WTC11 (cell line): ENCODE measurements at regions not wholly inside any gene's neighbourhood (a gene's known extent, or its start where the extent isn't known, plus 50 kb on each side); places are given as distances from the start of the nearest gene placed in this dataset.
A peak's percentile ranks its signal among the peaks of the same experiment; 100 is the strongest.

ENCODE experiments used
- ATAC-seq: fragments of 200-7000 bp; cut with Tn5 transposase; 2 replicates; pipeline ENCODE4 v1.10.0; 2021; ENCODE audit warnings: mild to moderate bottlenecking, moderate library complexity
- CTCF ChIA-PET: fragments of 300-600 bp; sonication (Branson Sonifier 250); formaldehyde crosslinking; loops from one replicate; lab custom pipeline; 2021; ENCODE audit warnings: antibody characterized with exemption; lab: Charles Lee
- POLR2A ChIA-PET: fragments of 350-600 bp; sonication (Branson Sonifier 250); formaldehyde crosslinking; loops from one replicate; lab custom pipeline; 2021; ENCODE audit warnings: antibody characterized with exemption; lab: Charles Lee
- DNase-seq: peaks from one replicate; pipeline ENCODE4 v3.0.0; 2021; ENCODE audit warnings: low spot score
- H3K27ac Mint-ChIP-seq: 2 replicates; pipeline ENCODE4 v1.8.0; 2021; ENCODE audit warnings: mixed read lengths
- H3K27me3 Mint-ChIP-seq: 2 replicates; pipeline ENCODE4 v1.8.0; 2021; ENCODE audit warnings: low read depth, mild to moderate bottlenecking, moderate library complexity, mixed read lengths
- H3K36me3 Mint-ChIP-seq: 2 replicates; pipeline ENCODE4 v1.8.0; 2021; ENCODE audit warnings: mixed read lengths
- H3K4me1 Mint-ChIP-seq: 2 replicates; pipeline ENCODE4 v1.8.0; 2022; ENCODE audit warnings: mixed read lengths
- H3K4me3 Mint-ChIP-seq: 2 replicates; pipeline ENCODE4 v1.8.0; 2021; ENCODE audit warnings: mild to moderate bottlenecking, moderate library complexity, mixed read lengths
- H3K9me3 Mint-ChIP-seq: 2 replicates; pipeline ENCODE4 v1.8.0; 2021; ENCODE audit warnings: mixed read lengths
- CBFB ChIP-seq: sonication (generic); formaldehyde crosslinking; IDR thresholded peaks from 2 replicates; pipeline ENCODE4 v1.8.1; 2022; ENCODE audit warnings: mild to moderate bottlenecking, low read depth, missing genetic modification reagents
- CREB1 ChIP-seq: sonication (generic); formaldehyde crosslinking; IDR thresholded peaks from 2 replicates; pipeline ENCODE4 v1.8.0; 2023; ENCODE audit warnings: mild to moderate bottlenecking, missing genetic modification reagents
- CREM ChIP-seq: sonication (generic); formaldehyde crosslinking; IDR thresholded peaks from 2 replicates; pipeline ENCODE4 v1.8.1; 2022; ENCODE audit warnings: mild to moderate bottlenecking, missing genetic modification reagents, moderate library complexity
- ELF4 ChIP-seq: sonication (generic); formaldehyde crosslinking; IDR thresholded peaks from 2 replicates; pipeline ENCODE4 v1.8.1; 2022; ENCODE audit warnings: low read depth, mild to moderate bottlenecking, moderate library complexity, missing genetic modification reagents
- FOXJ3 ChIP-seq: sonication (generic); formaldehyde crosslinking; IDR thresholded peaks from 2 replicates; pipeline ENCODE4 v1.9.0; 2021; ENCODE audit warnings: missing genetic modification reagents, mild to moderate bottlenecking, borderline replicate concordance
- IRF2 ChIP-seq: sonication (generic); formaldehyde crosslinking; IDR thresholded peaks from 2 replicates; pipeline ENCODE4 v1.8.0; 2022; ENCODE audit warnings: low read depth, missing genetic modification reagents, borderline replicate concordance
- JUN ChIP-seq: sonication (generic); formaldehyde crosslinking; IDR thresholded peaks from 2 replicates; pipeline ENCODE4 v1.8.0; 2023; ENCODE audit warnings: mild to moderate bottlenecking, missing genetic modification reagents
- OVOL2 ChIP-seq: fragments of 250-450 bp; sonication (Bioruptor Pico); IDR thresholded peaks from 2 replicates; pipeline ENCODE4 v1.9.0; 2021; ENCODE audit warnings: mild to moderate bottlenecking, borderline replicate concordance
- RELA ChIP-seq: sonication (generic); formaldehyde crosslinking; IDR thresholded peaks from 2 replicates; pipeline ENCODE4 v1.8.1; 2022; ENCODE audit warnings: missing genetic modification reagents, mild to moderate bottlenecking, borderline replicate concordance
- SOX15 ChIP-seq: fragments of 250-450 bp; sonication (Bioruptor Pico); IDR thresholded peaks from 2 replicates; pipeline ENCODE4 v1.9.0; 2021; ENCODE audit warnings: mild to moderate bottlenecking
- TCF7 ChIP-seq: sonication (generic); formaldehyde crosslinking; IDR thresholded peaks from 2 replicates; pipeline ENCODE4 v1.8.0; 2022; ENCODE audit warnings: mild to moderate bottlenecking, low read depth, missing genetic modification reagents, moderate library complexity
- TF ChIP-seq, protein P1 (sequence below): sonication (generic); formaldehyde crosslinking; IDR thresholded peaks from 2 replicates; pipeline ENCODE4 v1.8.0; 2022; ENCODE audit warnings: mild to moderate bottlenecking, missing genetic modification reagents
- TF ChIP-seq, protein P2 (sequence below): sonication (generic); formaldehyde crosslinking; IDR thresholded peaks from 2 replicates; pipeline ENCODE4 v1.8.1; 2022; ENCODE audit warnings: low read depth, mild to moderate bottlenecking, moderate library complexity, missing genetic modification reagents, borderline replicate concordance
- TF ChIP-seq, protein P3 (sequence below): fragments of 250-450 bp; sonication (Bioruptor Pico); IDR thresholded peaks from 2 replicates; pipeline ENCODE4 v2.1.2; 2022; ENCODE audit warnings: mild to moderate bottlenecking, moderate library complexity
- TF ChIP-seq, protein P4 (sequence below): sonication (generic); formaldehyde crosslinking; IDR thresholded peaks from 2 replicates; pipeline ENCODE4 v1.8.1; 2023; ENCODE audit warnings: mild to moderate bottlenecking, missing genetic modification reagents, moderate library complexity
- TF ChIP-seq, protein P5 (sequence below): sonication (generic); formaldehyde crosslinking; IDR thresholded peaks from 2 replicates; pipeline ENCODE4 v1.8.0; 2023; ENCODE audit warnings: mild to moderate bottlenecking, missing genetic modification reagents
- TF ChIP-seq, protein P6 (sequence below): sonication (generic); formaldehyde crosslinking; IDR thresholded peaks from 2 replicates; pipeline ENCODE4 v1.8.1; 2023; ENCODE audit warnings: mild to moderate bottlenecking, missing genetic modification reagents
- TF ChIP-seq, protein P7 (sequence below): fragments of 200-600 bp; IDR thresholded peaks from 2 replicates; pipeline ENCODE4 v1.8.0; 2022; ENCODE audit warnings: antibody characterized with exemption
- TF ChIP-seq, protein P8 (sequence below): fragments of 250-450 bp; sonication (Bioruptor Pico); IDR thresholded peaks from 2 replicates; pipeline ENCODE4 v1.9.0; 2021; ENCODE audit warnings: moderate library complexity, mild to moderate bottlenecking, inconsistent platforms, borderline replicate concordance

DNA sequence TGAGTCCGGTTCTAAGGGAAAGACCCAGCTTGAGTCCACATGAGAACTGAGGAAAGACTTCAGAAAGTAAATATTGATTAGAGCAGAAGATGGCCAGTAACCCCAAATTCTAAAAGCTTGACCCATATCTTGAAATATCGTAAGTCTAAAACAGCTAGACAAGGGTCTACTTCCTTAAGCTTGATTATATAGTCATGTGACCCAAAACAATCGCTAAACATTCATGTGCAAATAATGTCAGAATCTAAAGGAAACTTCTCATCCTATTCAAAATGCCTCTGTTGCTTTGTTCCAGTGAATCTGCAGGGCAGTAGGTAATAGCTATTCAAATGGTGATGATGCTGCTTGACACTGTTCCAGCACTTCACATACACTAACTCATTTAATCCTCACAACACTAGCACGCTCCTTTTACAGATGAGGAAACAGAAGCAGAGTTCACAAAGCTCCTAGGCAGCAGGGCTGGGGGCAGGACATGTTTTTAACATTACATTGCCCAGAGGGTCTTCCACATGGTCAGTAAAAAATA lies 52.6 kb downstream of the TCF20 start:
- Mint-ChIP-seq H3K36me3 (peaks cover 25% of the 10 kb centered on the region), H3K27ac (peak overlapping the region; percentile 82), H3K4me3 (peak overlapping the region; percentile 21), H3K4me1 (peaks cover 41% of the 10 kb centered on the region), H3K27me3 (no peaks in the 10 kb centered on the region), H3K9me3 (no peaks in the 10 kb centered on the region)
- ATAC-seq (peak; percentile 82), DNase-seq (no peak)
- POLR2A ChIA-PET, result no interaction called here
- TF ChIP-seq FOXJ3 (CRISPR knock-in tag) (no peak), SOX15 (CRISPR knock-in tag) (no peak), TCF7 (CRISPR knock-in tag) (no peak), CREB1 (CRISPR knock-in tag) (no peak)
- TF ChIP-seq, protein P1, sequence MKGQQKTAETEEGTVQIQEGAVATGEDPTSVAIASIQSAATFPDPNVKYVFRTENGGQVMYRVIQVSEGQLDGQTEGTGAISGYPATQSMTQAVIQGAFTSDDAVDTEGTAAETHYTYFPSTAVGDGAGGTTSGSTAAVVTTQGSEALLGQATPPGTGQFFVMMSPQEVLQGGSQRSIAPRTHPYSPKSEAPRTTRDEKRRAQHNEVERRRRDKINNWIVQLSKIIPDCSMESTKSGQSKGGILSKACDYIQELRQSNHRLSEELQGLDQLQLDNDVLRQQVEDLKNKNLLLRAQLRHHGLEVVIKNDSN (CRISPR knock-in tag), result peak; percentile 52; the same call in 1 of the 2 replicates
- TF ChIP-seq, protein P2, sequence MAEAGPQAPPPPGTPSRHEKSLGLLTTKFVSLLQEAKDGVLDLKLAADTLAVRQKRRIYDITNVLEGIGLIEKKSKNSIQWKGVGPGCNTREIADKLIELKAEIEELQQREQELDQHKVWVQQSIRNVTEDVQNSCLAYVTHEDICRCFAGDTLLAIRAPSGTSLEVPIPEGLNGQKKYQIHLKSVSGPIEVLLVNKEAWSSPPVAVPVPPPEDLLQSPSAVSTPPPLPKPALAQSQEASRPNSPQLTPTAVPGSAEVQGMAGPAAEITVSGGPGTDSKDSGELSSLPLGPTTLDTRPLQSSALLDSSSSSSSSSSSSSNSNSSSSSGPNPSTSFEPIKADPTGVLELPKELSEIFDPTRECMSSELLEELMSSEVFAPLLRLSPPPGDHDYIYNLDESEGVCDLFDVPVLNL (CRISPR knock-in tag), result no peak
- TF ChIP-seq, protein P3, sequence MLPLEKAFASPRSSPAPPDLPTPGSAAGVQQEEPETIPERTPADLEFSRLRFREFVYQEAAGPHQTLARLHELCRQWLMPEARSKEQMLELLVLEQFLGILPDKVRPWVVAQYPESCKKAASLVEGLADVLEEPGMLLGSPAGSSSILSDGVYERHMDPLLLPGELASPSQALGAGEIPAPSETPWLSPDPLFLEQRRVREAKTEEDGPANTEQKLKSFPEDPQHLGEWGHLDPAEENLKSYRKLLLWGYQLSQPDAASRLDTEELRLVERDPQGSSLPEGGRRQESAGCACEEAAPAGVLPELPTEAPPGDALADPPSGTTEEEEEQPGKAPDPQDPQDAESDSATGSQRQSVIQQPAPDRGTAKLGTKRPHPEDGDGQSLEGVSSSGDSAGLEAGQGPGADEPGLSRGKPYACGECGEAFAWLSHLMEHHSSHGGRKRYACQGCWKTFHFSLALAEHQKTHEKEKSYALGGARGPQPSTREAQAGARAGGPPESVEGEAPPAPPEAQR (CRISPR knock-in tag), result no peak
- TF ChIP-seq, protein P4, sequence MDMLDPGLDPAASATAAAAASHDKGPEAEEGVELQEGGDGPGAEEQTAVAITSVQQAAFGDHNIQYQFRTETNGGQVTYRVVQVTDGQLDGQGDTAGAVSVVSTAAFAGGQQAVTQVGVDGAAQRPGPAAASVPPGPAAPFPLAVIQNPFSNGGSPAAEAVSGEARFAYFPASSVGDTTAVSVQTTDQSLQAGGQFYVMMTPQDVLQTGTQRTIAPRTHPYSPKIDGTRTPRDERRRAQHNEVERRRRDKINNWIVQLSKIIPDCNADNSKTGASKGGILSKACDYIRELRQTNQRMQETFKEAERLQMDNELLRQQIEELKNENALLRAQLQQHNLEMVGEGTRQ (CRISPR knock-in tag), result peak; percentile 70
- TF ChIP-seq, protein P5, sequence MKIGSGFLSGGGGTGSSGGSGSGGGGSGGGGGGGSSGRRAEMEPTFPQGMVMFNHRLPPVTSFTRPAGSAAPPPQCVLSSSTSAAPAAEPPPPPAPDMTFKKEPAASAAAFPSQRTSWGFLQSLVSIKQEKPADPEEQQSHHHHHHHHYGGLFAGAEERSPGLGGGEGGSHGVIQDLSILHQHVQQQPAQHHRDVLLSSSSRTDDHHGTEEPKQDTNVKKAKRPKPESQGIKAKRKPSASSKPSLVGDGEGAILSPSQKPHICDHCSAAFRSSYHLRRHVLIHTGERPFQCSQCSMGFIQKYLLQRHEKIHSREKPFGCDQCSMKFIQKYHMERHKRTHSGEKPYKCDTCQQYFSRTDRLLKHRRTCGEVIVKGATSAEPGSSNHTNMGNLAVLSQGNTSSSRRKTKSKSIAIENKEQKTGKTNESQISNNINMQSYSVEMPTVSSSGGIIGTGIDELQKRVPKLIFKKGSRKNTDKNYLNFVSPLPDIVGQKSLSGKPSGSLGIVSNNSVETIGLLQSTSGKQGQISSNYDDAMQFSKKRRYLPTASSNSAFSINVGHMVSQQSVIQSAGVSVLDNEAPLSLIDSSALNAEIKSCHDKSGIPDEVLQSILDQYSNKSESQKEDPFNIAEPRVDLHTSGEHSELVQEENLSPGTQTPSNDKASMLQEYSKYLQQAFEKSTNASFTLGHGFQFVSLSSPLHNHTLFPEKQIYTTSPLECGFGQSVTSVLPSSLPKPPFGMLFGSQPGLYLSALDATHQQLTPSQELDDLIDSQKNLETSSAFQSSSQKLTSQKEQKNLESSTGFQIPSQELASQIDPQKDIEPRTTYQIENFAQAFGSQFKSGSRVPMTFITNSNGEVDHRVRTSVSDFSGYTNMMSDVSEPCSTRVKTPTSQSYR, result no peak
- CTCF ChIA-PET, result interaction anchor here (0.6 to 2.0 kb wide), 6 partner anchors 10 to 136 kb away, joined by 3 to 6 read pairs (median 5); no protein-coding TSS in a partner anchor

DNA sequence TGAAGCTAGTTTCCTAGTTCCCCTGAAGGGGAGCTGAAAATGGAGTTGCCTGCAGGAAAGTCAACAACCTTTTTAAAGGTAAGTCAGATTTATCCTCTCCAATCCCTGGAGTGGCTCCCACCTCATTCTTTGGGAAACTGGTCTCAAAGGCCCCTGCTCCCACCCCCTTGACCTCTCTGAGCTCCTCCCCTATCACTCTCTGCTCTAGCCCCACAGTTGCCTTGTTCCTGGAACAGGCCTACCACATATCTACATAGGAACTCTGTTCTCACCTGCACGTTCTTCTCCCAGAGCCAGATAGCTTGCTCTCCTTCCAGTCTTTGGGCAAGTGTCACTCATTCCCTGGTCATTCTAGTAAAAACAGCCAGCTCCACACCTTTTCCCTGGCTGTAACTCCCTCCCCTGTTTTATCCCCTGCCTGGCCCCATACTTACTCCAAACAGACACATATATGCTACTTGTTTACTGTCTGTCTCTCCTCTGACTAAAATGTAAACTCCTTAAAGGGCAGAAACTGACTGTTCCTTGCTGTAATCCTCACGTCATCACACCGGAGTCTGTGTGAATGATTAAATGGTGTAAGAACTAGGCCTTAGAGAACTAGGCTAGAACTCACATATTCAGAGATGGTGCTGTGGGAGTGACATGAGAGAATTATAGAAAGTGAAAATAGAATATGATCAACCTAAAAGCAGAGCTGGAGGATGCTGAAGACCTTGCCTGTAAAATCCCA lies 53.3 kb downstream of the TCF20 start:
- ChIA-PET CTCF (interaction anchor here (0.6 to 2.0 kb wide), 5 partner anchors 48 to 137 kb away, joined by 3 to 6 read pairs (median 4); no protein-coding TSS in a partner anchor), POLR2A (interaction anchor here (0.5 kb wide), 1 partner anchor 222 kb away, joined by 4 read pairs; no protein-coding TSS in a partner anchor)
- Mint-ChIP-seq H3K4me1 (peaks cover 41% of the 10 kb centered on the region), H3K4me3 (0 out of 2 replicates have a peak overlapping the region, but pooled peaks have one; percentile 0), H3K27ac (peak overlapping the region; percentile 66), H3K36me3 (peaks cover 30% of the 10 kb centered on the region), H3K9me3 (no peaks in the 10 kb centered on the region), H3K27me3 (no peaks in the 10 kb centered on the region)
- DNase-seq (no peak), ATAC-seq (peak; percentile 25)
- TF ChIP-seq ELF4 (no peak), CREB1 (CRISPR knock-in tag) (no peak), JUN (no peak), OVOL2 (no peak), RELA (CRISPR knock-in tag) (no peak), IRF2 (CRISPR knock-in tag) (no peak), CBFB (CRISPR knock-in tag) (no peak), CREM (CRISPR knock-in tag) (no peak)
- TF ChIP-seq, protein P3 (CRISPR knock-in tag), result no peak
- TF ChIP-seq, protein P6, sequence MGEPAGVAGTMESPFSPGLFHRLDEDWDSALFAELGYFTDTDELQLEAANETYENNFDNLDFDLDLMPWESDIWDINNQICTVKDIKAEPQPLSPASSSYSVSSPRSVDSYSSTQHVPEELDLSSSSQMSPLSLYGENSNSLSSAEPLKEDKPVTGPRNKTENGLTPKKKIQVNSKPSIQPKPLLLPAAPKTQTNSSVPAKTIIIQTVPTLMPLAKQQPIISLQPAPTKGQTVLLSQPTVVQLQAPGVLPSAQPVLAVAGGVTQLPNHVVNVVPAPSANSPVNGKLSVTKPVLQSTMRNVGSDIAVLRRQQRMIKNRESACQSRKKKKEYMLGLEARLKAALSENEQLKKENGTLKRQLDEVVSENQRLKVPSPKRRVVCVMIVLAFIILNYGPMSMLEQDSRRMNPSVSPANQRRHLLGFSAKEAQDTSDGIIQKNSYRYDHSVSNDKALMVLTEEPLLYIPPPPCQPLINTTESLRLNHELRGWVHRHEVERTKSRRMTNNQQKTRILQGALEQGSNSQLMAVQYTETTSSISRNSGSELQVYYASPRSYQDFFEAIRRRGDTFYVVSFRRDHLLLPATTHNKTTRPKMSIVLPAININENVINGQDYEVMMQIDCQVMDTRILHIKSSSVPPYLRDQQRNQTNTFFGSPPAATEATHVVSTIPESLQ (CRISPR knock-in tag), result no peak
- TF ChIP-seq, protein P7, sequence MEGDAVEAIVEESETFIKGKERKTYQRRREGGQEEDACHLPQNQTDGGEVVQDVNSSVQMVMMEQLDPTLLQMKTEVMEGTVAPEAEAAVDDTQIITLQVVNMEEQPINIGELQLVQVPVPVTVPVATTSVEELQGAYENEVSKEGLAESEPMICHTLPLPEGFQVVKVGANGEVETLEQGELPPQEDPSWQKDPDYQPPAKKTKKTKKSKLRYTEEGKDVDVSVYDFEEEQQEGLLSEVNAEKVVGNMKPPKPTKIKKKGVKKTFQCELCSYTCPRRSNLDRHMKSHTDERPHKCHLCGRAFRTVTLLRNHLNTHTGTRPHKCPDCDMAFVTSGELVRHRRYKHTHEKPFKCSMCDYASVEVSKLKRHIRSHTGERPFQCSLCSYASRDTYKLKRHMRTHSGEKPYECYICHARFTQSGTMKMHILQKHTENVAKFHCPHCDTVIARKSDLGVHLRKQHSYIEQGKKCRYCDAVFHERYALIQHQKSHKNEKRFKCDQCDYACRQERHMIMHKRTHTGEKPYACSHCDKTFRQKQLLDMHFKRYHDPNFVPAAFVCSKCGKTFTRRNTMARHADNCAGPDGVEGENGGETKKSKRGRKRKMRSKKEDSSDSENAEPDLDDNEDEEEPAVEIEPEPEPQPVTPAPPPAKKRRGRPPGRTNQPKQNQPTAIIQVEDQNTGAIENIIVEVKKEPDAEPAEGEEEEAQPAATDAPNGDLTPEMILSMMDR, result no peak
- TF ChIP-seq, protein P8, sequence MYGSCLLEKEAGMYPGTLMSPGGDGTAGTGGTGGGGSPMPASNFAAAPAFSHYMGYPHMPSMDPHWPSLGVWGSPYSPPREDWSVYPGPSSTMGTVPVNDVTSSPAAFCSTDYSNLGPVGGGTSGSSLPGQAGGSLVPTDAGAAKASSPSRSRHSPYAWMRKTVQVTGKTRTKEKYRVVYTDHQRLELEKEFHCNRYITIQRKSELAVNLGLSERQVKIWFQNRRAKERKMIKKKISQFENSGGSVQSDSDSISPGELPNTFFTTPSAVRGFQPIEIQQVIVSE (CRISPR knock-in tag), result no peak
